Mesodermal cell (in vitro differentiated cells): ENCODE measurements at regions not wholly inside any gene's neighbourhood (a gene's known extent, or its start where the extent isn't known, plus 50 kb on each side); places are given as distances from the start of the nearest gene placed in this dataset.

Experiments
- H3K27ac ChIP-seq: 2 replicates; pipeline ENCODE4 v1.7.0; 2013; ENCODE audit warnings: mild to moderate bottlenecking, low read depth, low read length, moderate library complexity; ENCODE audit not compliant: severe bottlenecking
- H3K36me3 ChIP-seq: 2 replicates; pipeline ENCODE4 v1.7.1; 2013; ENCODE audit warnings: mild to moderate bottlenecking, low read length, moderate library complexity; ENCODE audit not compliant: control insufficient read depth, insufficient read depth
- H3K4me1 ChIP-seq: one replicate; pipeline ENCODE4 v1.7.1; 2013; ENCODE audit warnings: mild to moderate bottlenecking, low read length; ENCODE audit not compliant: insufficient read depth, control insufficient read depth, poor library complexity, severe bottlenecking
- H3K4me3 ChIP-seq: 2 replicates; pipeline ENCODE4 v1.7.0; 2013; ENCODE audit warnings: low read length, control low read depth, mild to moderate bottlenecking; ENCODE audit not compliant: insufficient read depth, poor library complexity, severe bottlenecking; ENCODE audit errors: extremely low read depth
- H3K9me3 ChIP-seq: 2 replicates; pipeline ENCODE4 v1.7.1; 2013; ENCODE audit warnings: mild to moderate bottlenecking, low read length, moderate library complexity; ENCODE audit not compliant: control insufficient read depth
- WGBS, 2 experiments: methylation state at CpG; one replicate each; pipeline ENCODE4 v1.1.5; 2013; ENCODE audit warnings: missing lambda C conversion rate in 2 of 2; ENCODE audit not compliant: insufficient coverage in 2 of 2; 5-methylcytosine and 5-hydroxymethylcytosine counted together

DNA sequence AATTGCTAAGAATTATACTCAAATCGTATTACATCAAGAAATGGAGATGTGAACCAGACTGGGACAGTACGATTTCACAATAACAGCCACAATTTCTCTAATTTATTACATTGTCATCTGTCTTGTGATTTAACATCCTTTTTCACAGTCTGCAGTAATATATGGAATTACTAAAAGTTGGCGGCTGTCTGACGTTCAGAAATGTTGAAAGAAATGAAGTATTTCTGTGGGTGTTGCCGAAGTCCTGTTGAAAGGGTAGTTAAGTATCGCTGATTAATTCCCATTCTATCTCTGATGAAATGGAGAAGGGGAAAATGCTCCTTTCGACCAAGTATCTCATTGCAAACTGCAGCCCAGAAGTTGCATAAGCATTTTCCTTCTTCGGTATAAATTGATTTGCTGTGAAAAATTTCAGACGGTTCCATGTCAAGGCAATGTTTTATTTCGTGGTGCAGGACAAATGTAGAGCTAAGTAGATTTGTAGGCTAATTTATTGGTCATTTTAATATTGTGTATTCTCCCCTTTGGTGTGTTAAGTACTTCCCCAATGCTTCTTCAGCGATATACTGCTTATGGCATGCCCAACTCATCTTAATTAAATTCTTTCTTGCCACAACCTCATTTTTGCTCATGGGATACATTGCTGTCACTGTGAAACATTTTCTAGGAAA is 775.2 kb upstream of the RBFOX1 start:
- 62 to 94% methylated on average over 5 to 8 of the region's 11 CpGs for WGBS, 2 experiments
- H3K4me1 ChIP-seq, result peaks cover 9% of the 10 kb centered on the region
- no peak overlapping the region for H3K4me3 ChIP-seq
- no peak overlapping the region for H3K27ac ChIP-seq
- H3K9me3 ChIP-seq, result no peaks in the 10 kb centered on the region
- H3K36me3 ChIP-seq, result no peaks in the 10 kb centered on the region

- H3K27ac ChIP-seq, result no peak overlapping the region
- no peaks in the 10 kb centered on the region for H3K36me3 ChIP-seq
- no peak overlapping the region for H3K4me3 ChIP-seq
- H3K9me3 ChIP-seq, result no peaks in the 10 kb centered on the region
- 91% methylated on average over 1 of the region's 1 CpG; no CpG with 5 or more reads in 1 of the 2 experiments for WGBS, 2 experiments
- no peaks in the 10 kb centered on the region for H3K4me1 ChIP-seq
Observed at GRCh38 chr16:6549415-6549814, 783.2 kb upstream of the RBFOX1 start.

GRCh38 chr16:6548507-6548906 is 784.1 kb upstream of the RBFOX1 start:
- Histone ChIP-seq H3K36me3 (no peaks in the 10 kb centered on the region), H3K9me3 (no peaks in the 10 kb centered on the region), H3K4me1 (no peaks in the 10 kb centered on the region), H3K4me3 (no peak overlapping the region), H3K27ac (no peak overlapping the region)
- WGBS, 2 experiments, result 97 to 100% methylated on average over 6 to 9 of the region's 11 CpGs

- Histone ChIP-seq H3K36me3 (no peaks in the 10 kb centered on the region), H3K4me1 (no peaks in the 10 kb centered on the region), H3K4me3 (no peak overlapping the region), H3K9me3 (no peaks in the 10 kb centered on the region), H3K27ac (no peak overlapping the region)
- WGBS, 2 experiments, result no CpG with 5 or more reads among the region's 3 CpGs
Observed at GRCh38 chr16:6547131-6547530, 785.5 kb upstream of the RBFOX1 start.

- Histone ChIP-seq H3K27ac (no peak overlapping the region), H3K4me1 (no peaks in the 10 kb centered on the region), H3K9me3 (no peaks in the 10 kb centered on the region), H3K4me3 (no peak overlapping the region), H3K36me3 (no peaks in the 10 kb centered on the region)
- WGBS, 2 experiments, result 85 to 90% methylated on average over 4 to 6 of the region's 7 CpGs
Observed at GRCh38 chr16:6545329-6545728, 787.3 kb upstream of the RBFOX1 start.

GRCh38 chr16:6541267-6541666 is 791.4 kb upstream of the RBFOX1 start:
- 92 to 95% methylated on average over 2 to 3 of the region's 3 CpGs for WGBS, 2 experiments

DNA sequence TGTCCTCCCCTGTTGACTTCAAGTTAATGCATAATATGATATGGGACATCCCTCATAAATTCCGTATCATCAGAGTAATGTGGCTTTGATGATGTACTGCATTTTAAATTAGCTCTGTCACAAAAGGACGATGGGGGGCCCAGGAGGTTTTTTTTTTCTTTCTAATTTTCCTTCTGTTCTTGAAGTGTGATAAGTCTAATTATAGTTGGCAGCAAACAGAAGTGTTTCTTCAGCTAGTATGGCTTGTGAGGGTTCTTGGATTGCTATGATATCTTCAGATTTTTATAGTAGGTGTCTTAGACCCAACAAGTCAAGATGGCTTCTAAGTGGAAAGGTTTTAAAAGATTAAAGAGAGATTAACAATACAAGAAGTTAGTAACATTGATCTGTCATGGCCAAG is 796.2 kb upstream of the RBFOX1 start:
- no peak overlapping the region for H3K4me3 ChIP-seq
- H3K4me1 ChIP-seq, result no peaks in the 10 kb centered on the region
- H3K27ac ChIP-seq, result no peak overlapping the region
- no peaks in the 10 kb centered on the region for H3K9me3 ChIP-seq
- WGBS, 2 experiments, result no CpG with 5 or more reads among the region's 2 CpGs
- H3K36me3 ChIP-seq, result no peaks in the 10 kb centered on the region

More at GRCh38 chr16:6541267-6541666, 791.4 kb upstream of the RBFOX1 start:
- no peaks in the 10 kb centered on the region for H3K9me3 ChIP-seq
- H3K27ac ChIP-seq, result no peak overlapping the region
- no peaks in the 10 kb centered on the region for H3K36me3 ChIP-seq
- no peaks in the 10 kb centered on the region for H3K4me1 ChIP-seq
- H3K4me3 ChIP-seq, result no peak overlapping the region

GRCh38 chr16:6531067-6531466 is 801.6 kb upstream of the RBFOX1 start:
- WGBS, 2 experiments, result 80 to 100% methylated on average over 1 to 2 of the region's 3 CpGs
- no peaks in the 10 kb centered on the region for H3K36me3 ChIP-seq
- no peak overlapping the region for H3K27ac ChIP-seq
- H3K4me3 ChIP-seq, result no peak overlapping the region
- no peaks in the 10 kb centered on the region for H3K9me3 ChIP-seq
- H3K4me1 ChIP-seq, result no peaks in the 10 kb centered on the region

DNA sequence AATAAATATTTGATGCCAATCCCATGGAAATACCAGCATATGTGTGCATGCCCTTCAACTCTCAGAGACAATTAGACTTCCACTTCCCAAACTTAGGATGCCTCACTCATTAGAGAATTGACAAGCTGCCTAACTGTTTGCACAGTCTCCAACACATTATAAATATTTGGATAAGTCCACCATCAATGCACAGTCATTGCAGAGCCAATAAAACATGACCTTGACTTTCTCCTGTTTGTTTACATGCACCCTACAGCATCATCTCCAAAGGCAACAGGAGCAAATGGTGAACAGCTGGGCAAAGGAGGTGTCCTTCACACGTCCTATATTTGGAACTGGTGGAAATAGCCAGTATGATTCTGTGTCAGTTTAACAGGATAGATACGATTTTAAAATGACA is 804.4 kb upstream of the RBFOX1 start:
- 77 to 89% methylated on average over 1 to 2 of the region's 2 CpGs for WGBS, 2 experiments
- H3K9me3 ChIP-seq, result no peaks in the 10 kb centered on the region

GRCh38 chr16:6527646-6528045 is 805.0 kb upstream of the RBFOX1 start:
- Histone ChIP-seq H3K9me3 (no peaks in the 10 kb centered on the region), H3K27ac (no peak overlapping the region), H3K4me1 (no peaks in the 10 kb centered on the region), H3K36me3 (no peaks in the 10 kb centered on the region), H3K4me3 (no peak overlapping the region)
- WGBS, 2 experiments, result 79 to 91% methylated on average over 4 to 6 of the region's 7 CpGs

More for the DNA sequence above, 804.4 kb upstream of the RBFOX1 start:
- H3K36me3 ChIP-seq, result no peaks in the 10 kb centered on the region
- H3K27ac ChIP-seq, result no peak overlapping the region
- no peak overlapping the region for H3K4me3 ChIP-seq
- no peaks in the 10 kb centered on the region for H3K4me1 ChIP-seq

GRCh38 chr16:6524501-6524900 is 808.1 kb upstream of the RBFOX1 start:
- WGBS, 2 experiments, result 89 to 100% methylated on average over 1 of the region's 1 CpG
- H3K4me1 ChIP-seq, result no peaks in the 10 kb centered on the region

More at GRCh38 chr16:6524501-6524900, 808.1 kb upstream of the RBFOX1 start:
- H3K9me3 ChIP-seq, result no peaks in the 10 kb centered on the region
- no peaks in the 10 kb centered on the region for H3K36me3 ChIP-seq
- no peak overlapping the region for H3K4me3 ChIP-seq
- H3K27ac ChIP-seq, result no peak overlapping the region
